ENCODE measurements at regions not wholly inside any gene's neighbourhood (a gene's known extent, or its start where the extent isn't known, plus 50 kb on each side); places are given as distances from the start of the nearest gene placed in this dataset.
"Not testable (repeated sequence)": the region's sequence is repeated elsewhere in the genome, so short reads cannot be mapped to it uniquely, and the experiment has no call there.

DNA sequence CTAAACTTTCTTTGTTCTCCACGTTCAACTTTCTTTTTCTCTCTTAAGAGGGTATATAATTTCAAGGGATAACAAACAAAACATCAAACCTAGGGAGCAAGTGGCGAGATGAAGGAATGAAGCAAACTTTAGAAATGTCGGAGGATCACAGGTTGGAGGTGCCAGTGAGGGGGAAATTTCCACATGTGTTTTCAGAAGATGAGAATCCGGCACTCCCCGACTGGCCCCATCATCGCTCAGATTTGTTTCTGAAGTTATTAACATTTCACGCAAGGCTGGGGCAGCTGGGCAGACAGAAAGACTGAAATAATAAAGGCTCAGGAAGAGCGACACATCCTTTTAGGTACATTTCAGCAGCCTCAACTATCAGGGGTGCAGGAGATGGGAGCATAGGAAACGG is 134.9 kb downstream of the SMIM20 start:
- no peak for DNase-seq

DNA sequence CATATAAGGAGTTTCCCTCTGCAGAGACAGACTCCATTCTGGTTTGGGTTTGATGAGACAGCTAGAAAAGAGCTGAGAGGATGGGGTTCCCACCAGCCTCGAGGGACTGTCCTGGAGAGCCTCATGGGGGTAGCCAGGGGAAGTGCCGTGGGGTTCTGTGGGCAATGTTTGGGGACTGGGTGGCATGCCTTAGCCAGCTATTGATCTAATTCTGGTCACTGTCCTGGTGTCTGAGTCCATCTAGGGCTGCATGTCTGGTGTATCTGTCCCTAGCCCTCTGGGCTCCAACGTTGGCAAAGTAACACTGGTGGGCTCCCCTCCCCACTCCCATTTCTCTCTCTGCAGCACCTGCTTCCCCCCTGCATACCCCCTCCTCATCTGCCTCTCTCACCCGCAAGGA is 135.4 kb downstream of the SMIM20 start:
- DNase-seq, result no peak

DNA sequence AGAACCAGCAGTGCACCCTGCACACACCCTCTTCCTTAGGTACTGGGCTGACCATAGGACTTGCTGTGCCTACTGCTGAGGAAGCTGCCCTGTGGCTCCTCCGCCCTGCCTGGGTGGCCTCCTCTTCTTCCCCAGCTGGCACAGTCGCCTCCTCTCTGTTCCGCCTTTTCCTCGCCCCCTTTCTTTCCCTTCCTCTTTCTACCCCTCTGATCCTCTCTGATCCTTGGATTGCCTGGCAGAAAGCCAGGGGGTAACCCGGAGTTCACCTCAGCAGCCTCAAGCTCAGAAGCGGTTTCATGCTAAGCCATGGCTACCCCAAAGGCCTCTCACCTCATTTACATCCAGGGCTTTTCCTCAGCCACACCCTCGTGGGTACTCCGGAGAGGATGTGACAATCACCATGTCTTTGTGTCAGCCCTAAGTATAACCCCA is 136.2 kb downstream of the SMIM20 start:
- no peak for DNase-seq

GRCh38 chr4:26050671-26051070 is 136.7 kb downstream of the SMIM20 start:
- DNase-seq, result no peak

DNA sequence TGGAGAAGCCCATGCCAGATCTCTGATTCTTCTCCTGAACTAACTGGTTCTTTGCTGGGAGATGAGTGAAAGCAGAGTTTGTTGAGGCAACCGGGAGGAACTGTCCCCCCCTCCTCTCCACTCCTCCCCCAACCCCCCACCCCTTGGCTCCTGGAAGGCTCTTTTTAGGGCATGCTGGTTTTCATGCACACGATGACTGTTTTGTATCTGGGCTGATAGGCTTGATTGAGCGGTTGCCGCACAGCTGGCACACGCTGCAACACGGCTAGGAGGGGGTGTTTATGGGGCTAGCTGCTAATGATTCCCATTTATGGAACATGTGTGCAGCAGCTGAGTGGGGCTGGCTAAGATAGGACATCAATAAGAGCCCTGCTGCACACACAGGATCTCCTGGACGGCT is 137.2 kb downstream of the SMIM20 start:
- DNase-seq, result no peak

DNA sequence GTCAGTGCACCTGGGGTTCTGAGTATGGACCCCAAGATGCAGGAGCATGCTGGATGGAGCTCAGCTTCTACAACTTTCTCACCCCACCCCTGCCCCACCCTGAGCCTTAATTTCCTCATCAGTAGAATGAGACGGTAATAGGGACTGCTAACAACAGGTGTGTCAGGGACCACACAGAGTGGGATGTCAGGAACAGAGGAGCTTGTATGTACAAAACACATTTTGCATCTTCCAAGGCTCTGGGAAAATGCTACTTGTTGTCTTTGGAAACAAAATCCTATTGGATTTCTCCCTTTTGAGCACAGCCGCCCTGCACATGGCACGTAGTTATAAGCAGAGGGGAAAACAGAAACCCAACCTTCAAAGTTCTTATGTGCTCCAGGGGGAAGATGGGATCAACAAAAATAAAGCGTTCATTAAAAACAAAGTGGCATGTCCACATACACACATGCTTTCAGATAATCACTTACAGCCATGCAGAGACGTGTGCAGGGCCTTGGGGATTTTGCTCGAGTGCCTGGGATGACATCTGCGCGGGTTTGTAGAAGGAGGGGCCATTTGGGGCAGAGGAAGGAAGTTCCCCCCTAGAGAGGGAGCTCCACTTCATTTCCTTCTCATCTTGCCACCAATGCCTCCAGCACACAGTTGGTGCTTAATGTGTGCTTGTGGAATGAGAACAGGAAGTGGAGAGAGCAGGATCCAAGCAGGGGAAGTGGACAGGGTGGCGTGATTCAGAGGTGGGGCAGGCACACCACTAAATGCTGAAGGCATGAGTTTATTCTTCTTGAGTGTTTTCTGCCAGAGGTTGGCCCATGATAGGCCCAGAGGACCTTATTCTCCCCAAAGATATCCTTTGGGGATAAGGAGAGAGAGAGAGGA is 138.9 kb downstream of the SMIM20 start:
- DNase-seq, result no peak

DNA sequence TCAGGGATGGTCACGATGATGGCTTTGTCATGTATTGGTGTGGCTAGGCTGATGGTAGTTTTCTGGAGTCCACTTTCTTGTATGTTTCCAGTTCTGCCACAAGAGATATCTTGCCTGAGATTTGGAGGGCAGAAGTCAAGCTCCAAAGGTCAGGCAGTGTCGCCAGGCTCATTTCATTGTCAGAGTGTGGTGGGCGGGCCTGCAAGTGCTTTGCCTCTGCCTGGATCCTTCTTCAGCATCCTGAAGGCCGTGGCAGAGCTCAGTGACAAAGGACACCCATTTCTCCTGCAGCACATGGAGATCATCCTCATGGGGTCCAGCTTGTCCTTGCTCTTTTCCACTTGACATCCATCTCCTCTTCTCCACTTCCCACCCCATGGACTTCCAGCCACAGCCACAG is 139.7 kb downstream of the SMIM20 start:
- DNase-seq, result no peak

DNA sequence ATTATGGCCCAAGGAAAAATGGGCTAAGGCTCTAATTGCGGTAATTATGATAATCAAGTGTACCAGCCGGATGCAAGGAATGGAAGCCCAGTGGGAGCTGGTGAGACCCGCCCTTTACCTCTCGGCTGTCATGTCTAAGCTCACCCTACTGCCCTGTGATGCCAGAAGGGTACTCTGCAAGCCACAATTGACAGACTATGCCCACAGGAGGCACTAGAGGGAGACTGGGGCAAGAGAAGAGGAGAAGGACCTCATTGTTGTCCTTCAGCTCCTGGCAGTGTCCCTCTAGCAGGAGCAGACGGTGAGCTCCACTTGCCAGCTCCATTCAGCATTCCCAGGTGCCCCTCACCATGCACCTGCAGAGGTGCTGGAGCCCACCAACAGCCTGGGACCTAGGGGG is 141.8 kb downstream of the SMIM20 start:
- DNase-seq, result no peak

DNA sequence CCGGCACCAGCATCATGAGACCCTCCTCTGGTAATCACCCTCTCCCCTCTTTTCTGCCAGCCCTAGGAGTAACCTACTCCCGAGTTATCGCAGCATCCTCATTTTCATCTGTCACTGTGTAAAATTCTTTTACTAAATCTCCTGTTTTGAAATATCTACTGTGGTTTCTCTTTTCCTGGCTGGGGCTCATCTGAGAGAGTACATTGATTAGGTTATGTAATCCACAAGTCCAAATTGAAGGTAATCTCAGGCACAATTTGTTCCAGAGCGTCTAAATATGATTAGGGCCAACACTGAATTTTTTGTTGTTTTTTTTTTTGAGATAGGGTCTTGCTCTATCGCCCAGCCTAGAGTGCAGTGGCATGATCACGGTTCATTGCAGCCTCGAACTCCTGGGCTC is 142.4 kb downstream of the SMIM20 start:
- DNase-seq, result no peak

DNA sequence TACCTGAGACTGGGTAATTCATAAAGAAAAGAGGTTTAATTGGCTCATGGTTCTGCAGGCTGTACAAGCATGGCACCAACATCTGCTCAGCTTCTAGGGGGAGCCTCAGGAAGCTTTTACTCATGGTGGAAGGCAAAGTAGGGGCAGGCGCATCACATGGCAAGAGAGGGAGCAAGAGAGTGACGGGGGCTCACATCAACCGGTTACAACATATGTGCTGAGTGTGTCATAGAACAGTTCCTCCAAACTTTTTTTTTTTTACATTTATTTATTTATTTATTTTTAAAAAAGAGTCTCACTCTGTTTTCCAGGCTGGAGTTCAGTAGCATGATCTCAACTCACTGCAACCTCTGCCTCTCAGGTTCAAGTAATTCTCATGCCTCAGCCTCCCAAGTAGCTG is 143.8 kb downstream of the SMIM20 start:
- DNase-seq, result not testable (repeated sequence)

DNA sequence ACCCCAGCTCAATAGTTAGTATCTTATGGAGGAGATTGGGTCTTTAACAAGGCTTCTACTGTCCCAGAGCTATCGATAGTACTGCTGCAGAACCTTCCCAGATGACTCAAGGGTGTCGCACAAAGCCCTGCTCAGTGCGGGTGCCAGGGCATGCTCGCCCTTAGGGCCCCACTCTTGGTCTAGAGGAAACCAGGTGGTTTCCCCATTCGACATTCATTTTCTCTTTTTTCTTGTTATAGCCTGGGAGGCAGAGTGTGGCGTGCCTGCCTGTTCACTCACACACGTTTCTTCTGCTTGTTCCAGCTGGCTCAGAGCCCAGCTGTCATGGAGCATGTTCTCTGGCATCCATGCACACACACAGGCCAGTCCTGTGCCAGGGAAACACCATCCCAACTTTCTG is 144.5 kb downstream of the SMIM20 start:
- peak; percentile 24 for DNase-seq

DNA sequence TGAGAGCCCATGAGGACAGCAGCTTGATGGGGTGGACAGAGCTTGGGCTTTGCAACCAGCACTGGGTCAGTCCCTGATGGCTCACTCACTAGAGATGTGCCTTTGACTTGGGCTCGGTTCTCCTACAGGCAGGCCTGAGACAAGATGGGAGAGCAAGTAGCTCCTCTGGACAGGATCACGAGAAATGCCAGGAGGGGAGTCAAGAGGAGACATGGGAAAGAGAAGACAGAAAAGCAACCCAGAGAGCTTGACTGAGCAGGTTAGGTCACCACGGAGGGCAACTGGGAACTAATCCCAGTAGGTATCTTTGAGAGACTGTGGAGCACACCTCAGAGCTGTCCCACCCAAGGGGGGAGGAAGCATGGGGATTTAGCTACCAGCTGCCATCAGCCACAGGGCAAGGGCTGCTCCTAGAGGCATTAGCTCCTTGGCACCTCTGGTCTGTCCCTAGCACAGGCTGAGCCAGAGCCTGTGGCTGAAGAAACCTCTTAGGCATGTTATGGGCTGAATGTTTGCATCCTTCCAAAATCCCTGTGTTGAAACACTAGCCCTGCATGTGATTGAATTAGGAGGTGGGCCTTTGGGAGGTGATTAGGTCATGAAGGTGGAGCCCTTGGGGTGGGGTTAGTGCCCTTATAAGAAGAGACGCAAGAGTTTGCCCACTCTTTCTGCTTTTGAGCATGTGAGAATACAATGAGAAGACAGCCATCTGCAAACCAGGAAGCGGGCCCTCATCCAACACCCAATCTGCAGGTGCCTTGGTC is 145.6 kb downstream of the SMIM20 start:
- DNase-seq, result no peak

GRCh38 chr4:26060286-26060685 is 146.3 kb downstream of the SMIM20 start:
- no peak for DNase-seq

DNA sequence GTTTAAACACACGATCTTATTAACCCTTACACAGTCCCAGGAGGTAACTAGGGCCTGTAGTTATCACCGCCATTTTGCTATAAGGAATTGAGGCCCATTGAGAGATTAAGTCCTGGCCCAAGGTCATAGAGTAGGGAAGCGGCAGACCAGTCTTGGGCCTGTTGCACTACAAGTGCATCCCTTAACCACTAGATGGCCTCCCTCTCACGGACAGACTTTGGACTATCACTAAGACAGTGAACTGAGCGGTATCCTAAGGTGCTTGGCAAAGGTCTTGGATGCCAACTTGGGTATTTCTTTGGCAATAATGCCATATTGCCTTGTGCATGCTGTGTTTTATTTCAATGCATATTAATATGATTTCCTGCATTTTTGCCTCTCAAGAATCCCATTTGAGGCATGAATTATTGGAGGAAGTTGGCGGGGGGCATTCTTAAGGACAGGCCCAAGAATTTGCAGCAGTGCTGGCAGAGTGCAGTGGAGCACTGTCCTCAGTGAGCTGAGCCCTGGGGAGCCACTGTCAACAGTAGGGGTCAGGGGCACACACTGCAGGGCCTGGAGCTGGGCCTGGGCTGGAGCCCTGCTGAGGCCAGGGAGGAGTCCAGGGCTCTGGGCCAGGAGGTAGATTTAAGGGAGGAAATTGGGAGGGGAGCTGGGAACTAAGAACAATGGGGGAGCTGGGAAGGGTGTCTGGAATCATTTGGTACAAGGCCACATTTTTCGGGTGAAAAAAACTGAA is 147.4 kb downstream of the SMIM20 start:
- DNase-seq, result no peak

- DNase-seq, result no peak
These were observed 148.2 kb downstream of the SMIM20 start for GRCh38 chr4:26062215-26062614.

- not testable (repeated sequence) for DNase-seq
These were observed 150.0 kb downstream of the SMIM20 start for GRCh38 chr4:26064009-26064408.

GRCh38 chr4:26065833-26066232 is 151.8 kb downstream of the SMIM20 start:
- DNase-seq, result no peak

DNA sequence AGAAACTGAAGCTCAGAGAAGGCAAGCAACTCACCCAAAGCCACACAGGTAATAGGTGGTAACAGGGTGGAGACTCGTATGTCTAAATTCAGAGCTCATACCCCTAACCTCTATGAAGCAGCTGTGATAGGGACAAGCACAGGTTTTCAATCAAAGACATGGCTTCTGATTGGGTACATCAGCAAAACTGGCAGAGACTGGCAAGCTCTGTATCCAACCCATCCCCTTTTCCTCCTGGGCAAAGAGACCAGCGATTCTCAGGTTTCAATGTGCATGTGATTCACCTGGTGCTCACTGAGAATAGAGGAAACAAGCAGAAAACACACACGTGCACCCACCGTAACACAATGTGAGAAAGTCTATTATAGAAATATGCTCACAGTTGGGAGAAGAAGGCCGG is 153.0 kb downstream of the SMIM20 start:
- no peak for DNase-seq

- no peak for DNase-seq
These were observed 155.2 kb downstream of the SMIM20 start for GRCh38 chr4:26069218-26069617.

DNA sequence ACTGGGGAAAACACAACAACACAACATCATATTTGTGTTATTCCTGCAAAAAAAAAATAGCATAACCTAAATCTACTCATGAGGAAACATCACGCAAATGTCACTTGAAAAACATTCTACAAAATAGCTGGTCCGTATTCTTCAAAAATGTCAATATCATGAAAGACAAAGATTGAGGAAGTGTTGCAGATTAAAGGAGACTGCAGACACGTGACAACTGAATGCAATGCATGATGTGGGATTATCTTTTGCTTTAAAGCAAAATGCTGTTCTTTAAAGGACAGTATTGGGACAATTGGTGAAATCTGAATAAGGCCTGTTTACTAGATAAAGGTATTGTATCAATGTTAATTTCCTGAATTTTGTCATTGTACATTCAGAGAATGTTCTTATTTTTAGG is 157.7 kb downstream of the SMIM20 start:
- DNase-seq, result no peak

DNA sequence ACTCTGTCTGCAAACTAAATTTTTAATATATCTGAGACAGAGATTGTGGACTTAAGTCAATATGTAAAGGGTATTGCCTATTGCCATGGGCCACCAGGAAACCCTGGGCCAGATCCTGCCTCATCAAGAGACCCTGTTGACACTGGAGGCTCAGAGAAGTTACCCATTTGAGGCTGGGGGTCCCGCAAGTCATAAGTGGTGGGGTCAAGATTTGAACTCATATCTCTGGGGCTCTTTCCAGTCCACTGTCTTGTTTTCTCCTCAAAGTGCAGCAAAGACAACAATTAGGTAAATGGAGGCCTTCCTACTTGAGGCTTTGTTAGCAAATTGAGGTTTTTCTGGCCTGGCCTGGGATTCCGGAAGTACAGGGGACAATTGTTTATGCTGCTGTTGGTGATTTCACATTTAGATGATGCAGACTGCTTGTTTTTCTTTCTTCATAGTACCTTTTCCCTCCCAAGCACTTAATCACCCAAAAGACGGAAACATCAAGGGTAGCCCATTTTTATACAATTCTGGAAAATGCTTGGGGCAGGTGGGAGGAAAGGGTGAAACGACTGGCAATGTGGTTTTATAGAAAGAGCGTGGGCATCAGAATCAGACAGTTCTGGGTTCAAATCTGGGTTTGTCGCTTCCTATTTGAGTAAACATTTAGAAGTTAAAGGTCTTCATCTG is 160.0 kb downstream of the SMIM20 start:
- no peak for DNase-seq

DNA sequence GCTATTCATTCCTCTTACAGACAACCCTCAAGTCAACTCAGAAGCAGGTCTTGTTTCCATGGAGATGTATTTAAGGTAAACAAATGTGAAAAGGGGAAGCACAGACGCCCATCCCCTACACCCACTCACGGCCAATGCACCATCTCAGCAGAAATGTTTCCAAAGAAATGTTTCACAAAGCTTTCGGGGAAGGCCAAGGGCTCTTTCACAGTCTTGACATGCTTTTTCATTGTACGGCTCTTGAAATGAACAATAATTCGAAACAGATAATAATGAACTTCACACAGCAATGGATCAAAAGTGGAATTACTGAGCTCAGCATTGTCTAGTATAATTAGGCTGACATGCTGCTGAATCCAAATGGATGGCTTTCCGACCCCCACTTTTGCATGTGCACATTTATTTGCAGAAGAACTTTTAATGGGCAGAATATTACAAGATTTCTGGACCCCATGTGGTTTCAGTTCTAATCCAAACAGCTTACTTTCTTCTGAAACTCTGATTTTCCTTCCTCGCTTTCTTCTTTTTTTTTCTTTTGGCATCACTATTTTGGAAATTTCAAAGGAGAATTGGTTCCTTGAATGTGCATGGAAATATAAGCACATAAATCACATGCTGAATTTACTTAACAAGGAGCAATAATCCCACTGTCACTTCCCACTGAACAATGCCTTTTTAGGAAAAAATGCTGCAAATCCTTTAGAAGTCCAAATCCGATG is 160.9 kb downstream of the SMIM20 start:
- DNase-seq, result no peak

All from NCI-H345 (cell line).